GM12864 (cell line): ENCODE measurements at regions not wholly inside any gene's neighbourhood (a gene's known extent, or its start where the extent isn't known, plus 50 kb on each side); places are given as distances from the start of the nearest gene placed in this dataset.

ENCODE experiments used
- DNase-seq: peaks from one replicate; pipeline ENCODE4 v3.0.0-alpha.2; 2011; ENCODE audit warnings: low read depth
- H3K4me3 ChIP-seq: 2 replicates; pipeline ENCODE4 v1.5.1; 2011; ENCODE audit warnings: mild to moderate bottlenecking, low read depth, low read length, control low read depth
- TF ChIP-seq, protein P1 (sequence below): IDR thresholded peaks from 2 replicates; pipeline ENCODE4 v1.5.1; 2011; ENCODE audit warnings: low read depth, mild to moderate bottlenecking, moderate library complexity, low read length, control low read depth, inconsistent platforms; ENCODE audit errors: missing control alignments

DNA sequence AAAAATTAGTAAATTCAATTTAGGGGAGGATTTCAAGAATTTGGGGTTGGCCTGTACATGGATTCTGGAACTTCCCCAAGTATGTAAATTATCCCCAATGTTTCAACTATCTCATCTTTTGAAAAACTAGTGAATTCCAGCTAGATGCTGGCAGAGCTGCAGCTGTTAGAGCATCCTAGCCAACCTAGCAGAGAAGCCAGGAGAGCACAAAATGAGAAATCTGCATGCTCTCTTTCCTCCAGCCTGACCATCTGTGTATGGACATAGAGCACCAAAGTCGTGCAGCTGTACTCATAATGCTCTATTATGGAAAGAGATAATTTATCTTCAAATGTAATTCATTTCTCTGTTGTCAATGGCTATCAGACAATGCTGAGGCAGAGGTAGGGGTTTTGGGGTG is 1217.7 kb downstream of the PCDH19 start:
- TF ChIP-seq, protein P1, sequence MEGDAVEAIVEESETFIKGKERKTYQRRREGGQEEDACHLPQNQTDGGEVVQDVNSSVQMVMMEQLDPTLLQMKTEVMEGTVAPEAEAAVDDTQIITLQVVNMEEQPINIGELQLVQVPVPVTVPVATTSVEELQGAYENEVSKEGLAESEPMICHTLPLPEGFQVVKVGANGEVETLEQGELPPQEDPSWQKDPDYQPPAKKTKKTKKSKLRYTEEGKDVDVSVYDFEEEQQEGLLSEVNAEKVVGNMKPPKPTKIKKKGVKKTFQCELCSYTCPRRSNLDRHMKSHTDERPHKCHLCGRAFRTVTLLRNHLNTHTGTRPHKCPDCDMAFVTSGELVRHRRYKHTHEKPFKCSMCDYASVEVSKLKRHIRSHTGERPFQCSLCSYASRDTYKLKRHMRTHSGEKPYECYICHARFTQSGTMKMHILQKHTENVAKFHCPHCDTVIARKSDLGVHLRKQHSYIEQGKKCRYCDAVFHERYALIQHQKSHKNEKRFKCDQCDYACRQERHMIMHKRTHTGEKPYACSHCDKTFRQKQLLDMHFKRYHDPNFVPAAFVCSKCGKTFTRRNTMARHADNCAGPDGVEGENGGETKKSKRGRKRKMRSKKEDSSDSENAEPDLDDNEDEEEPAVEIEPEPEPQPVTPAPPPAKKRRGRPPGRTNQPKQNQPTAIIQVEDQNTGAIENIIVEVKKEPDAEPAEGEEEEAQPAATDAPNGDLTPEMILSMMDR, result no peak
- DNase-seq, result no peak
- H3K4me3 ChIP-seq, result no peak overlapping the region

DNA sequence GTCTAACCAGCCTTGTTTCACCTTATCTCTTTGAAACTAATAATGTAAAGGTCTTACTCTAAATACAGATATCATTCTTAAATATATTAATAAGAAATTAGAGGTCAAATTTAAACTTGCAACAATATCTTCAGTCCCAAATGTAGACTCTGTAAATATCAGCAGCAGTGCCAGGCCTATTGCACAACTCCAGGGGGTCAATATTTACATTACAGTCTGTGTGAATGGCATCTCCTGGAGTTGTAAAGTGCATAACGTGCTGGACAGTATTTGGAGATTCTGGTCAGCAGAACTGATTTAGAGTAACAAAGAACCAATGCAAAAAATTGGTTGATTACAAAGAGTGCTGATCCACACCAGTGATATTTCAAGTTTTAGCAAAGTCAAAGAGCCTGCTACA is 1225.9 kb downstream of the PCDH19 start:
- H3K4me3 ChIP-seq, result no peak overlapping the region
- no peak for DNase-seq
- TF ChIP-seq, protein P1, result no peak

DNA sequence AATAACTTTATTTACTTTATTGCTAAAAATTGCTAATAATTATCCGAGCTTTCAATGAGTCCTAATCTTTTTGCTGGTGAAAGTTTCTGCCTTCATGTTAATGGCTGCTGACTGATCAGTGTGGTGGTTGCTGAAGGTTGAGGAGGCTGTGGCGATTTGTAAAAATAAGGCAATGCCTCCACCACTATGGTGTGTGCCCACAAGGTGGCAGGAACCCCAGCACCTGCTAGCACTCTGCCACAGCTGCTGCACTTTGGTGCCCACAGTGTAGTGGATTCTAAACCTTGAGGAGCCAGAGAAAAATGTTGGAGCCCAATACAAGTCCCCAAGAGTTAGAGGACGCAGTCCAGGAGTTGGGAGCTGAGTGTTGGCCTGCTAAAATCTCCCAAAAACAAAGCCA is 1237.1 kb downstream of the PCDH19 start:
- TF ChIP-seq, protein P1, result no peak
- no peak for DNase-seq
- H3K4me3 ChIP-seq, result no peak overlapping the region

DNA sequence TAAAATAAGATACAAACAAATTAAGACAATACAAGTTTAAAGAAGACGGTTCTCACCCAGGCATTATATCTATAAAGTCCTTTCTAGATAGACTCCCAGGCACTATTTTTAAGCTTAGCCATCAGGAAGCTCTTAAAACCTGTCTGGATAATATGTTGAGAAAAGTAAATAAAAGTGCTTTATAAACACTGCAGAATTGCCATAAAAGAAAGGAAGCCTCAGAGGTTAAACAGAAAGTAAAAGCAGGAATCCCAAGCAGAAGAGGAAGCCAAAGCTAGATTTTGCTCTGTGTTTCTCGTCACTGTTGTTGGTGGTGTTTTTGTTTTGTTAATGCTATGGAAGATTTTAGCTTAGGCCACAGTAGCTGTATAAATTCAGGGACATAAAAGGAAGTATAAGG is 1267.3 kb downstream of the PCDH19 start:
- H3K4me3 ChIP-seq, result no peak overlapping the region
- no peak for DNase-seq
- TF ChIP-seq, protein P1, result no peak

DNA sequence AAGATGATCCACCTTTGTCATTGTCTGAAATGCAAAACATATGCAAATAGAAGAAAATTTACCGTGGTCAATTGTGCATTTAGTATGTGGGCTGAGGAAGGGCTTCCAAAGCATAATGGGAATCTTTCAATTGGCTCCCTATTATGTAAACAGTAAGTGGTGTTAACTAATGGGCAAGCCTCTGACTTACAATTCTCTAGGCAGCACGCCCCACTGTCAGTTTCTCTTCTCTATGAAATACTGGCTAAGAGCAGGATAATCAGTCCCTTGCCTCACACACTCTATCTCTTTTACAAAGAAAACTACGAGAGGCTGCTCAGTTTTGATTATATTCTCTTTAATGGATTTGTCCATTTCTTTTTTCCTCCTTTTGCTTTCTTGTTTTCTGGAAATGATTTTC is 1272.6 kb downstream of the PCDH19 start:
- TF ChIP-seq, protein P1, result no peak
- DNase-seq, result no peak
- H3K4me3 ChIP-seq, result no peak overlapping the region

DNA sequence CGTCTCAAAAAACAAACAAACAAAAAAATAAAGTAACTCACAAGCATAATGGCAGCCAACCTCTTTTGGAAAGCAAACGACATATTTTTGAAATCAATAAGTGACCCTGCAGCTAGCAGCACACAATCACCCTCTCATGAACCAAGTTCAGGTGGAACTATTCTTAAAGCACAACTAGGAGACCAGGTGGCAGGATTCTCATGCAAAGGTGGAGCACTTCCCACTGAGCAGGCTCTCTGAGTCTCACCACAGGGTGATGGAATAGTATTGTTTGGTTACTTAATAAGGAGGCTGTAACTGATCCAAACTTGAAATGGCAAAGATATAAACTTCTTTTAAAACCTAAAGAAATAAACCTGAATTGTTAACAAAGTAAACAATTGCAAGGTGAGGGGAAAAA is 1293.1 kb downstream of the PCDH19 start:
- no peak for DNase-seq
- no peak overlapping the region for H3K4me3 ChIP-seq
- TF ChIP-seq, protein P1, result no peak

DNA sequence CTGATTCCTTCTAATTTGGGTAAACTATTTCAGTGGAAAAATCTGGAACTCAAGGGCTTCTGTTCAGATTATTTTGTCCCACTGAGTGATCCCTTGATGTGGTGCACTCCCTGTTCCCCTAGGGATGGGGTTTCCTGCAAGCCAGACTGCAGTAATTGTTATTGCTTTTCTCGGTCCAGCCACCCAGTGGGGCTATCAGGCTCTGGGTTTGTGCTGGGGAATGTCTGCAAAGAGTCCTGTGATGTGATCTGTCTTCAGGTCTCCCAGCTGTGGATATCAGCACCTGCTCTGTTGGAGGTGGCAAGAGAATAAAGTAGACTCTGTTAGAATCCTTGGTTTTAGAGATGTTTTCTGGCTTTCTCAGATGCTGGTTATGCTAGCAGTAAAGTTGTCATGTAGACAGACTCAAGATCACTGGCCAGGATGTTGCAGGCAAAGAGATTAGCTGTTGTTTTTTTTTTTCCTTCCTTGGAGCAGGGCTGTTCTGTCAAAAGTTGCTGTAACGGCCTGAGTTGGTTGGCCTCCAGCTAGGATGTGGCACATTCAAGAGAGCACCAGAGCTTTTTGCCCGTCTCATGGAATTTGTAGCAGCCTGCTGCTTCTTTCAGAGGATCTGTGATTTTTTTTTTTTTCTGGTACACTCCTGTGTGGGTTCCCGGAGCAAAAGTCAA is 1314.0 kb downstream of the PCDH19 start:
- H3K4me3 ChIP-seq, result no peak overlapping the region
- TF ChIP-seq, protein P1, result no peak
- no peak for DNase-seq
